Uterus (tissue), 2 donors: ENCODE measurements at regions not wholly inside any gene's neighbourhood (a gene's known extent, or its start where the extent isn't known, plus 50 kb on each side); places are given as distances from the start of the nearest gene placed in this dataset.

Experiments
- CTCF ChIP-seq, 4 experiments: fragments of 200-600 bp in 2 of 4; fragments of 450-650 bp in 2 of 4; sonication (generic) in 2 of 4; IDR thresholded peaks; one replicate each; pipeline ENCODE4 v1.5.1; 2016 to 2019; ENCODE audit warnings: antibody characterized with exemption in 4 of 4, mild to moderate bottlenecking in 2 of 4, moderate library complexity in 1 of 4
- POLR2A ChIP-seq, 2 donors: fragments of 450-650 bp; IDR thresholded peaks; one replicate each; pipeline ENCODE4 v1.6.1; 2016; ENCODE audit warnings: antibody characterized with exemption in 2 of 2, mild to moderate bottlenecking in 1 of 2, moderate library complexity in 1 of 2

DNA sequence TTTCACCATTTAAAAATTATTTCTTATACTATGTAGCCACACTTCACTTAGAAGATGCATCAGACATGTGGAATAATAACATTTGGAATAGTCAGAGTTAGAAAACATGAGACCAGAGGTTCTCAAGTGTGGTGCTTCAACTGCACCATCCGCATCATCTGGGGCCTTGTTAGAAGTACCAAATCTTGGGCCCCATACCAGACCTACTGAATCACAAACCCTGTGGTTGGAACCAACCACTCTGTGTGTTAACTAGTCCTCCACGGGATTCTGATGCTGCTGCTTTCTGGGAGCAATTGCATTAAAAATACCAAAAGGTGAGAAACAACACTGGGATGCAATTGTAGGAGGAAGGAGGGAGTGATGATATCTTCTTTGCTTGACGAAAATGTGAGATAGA is 125.2 kb downstream of the GNAT3 start:
- TF ChIP-seq CTCF (IDR thresholded peaks at IDR 0.05) = no peak
- TF ChIP-seq POLR2A (IDR thresholded peaks at IDR 0.05) = no peak
